ENCODE measurements at regions not wholly inside any gene's neighbourhood (a gene's known extent, or its start where the extent isn't known, plus 50 kb on each side); places are given as distances from the start of the nearest gene placed in this dataset.
"Not testable (repeated sequence)": the region's sequence is repeated elsewhere in the genome, so short reads cannot be mapped to it uniquely, and the experiment has no call there.

GRCh38 chr15:23750179-23750578 is 63.1 kb upstream of the NDN start:
- no peak for DNase-seq (ENCODE audit: low spot score)

GRCh38 chr15:23750776-23751175 is 63.7 kb upstream of the NDN start:
- no peak for DNase-seq (ENCODE audit: low spot score)

GRCh38 chr15:23753248-23753647 is 66.1 kb upstream of the NDN start:
- no peak for DNase-seq (ENCODE audit: low spot score)

- DNase-seq (ENCODE audit: low spot score): no peak
These were observed 71.8 kb upstream of the NDN start for GRCh38 chr15:23758891-23759290.

- no peak for DNase-seq (ENCODE audit: low spot score)
These were observed 72.9 kb upstream of the NDN start for GRCh38 chr15:23760024-23760423.

GRCh38 chr15:23761386-23761785 is 74.3 kb upstream of the NDN start:
- DNase-seq (ENCODE audit: low spot score): no peak

- DNase-seq (ENCODE audit: low spot score): no peak
These were observed 74.9 kb upstream of the NDN start for GRCh38 chr15:23762026-23762425.

GRCh38 chr15:23763021-23763420 is 75.9 kb upstream of the NDN start:
- no peak for DNase-seq (ENCODE audit: low spot score)

GRCh38 chr15:23764306-23764705 is 77.2 kb upstream of the NDN start:
- no peak for DNase-seq (ENCODE audit: low spot score)

GRCh38 chr15:23764716-23765115 is 77.6 kb upstream of the NDN start:
- DNase-seq (ENCODE audit: low spot score): no peak

GRCh38 chr15:23766779-23767178 is 79.7 kb upstream of the NDN start:
- not testable (repeated sequence) for DNase-seq (ENCODE audit: low spot score)

- no peak for DNase-seq (ENCODE audit: low spot score)
These were observed 86.0 kb upstream of the NDN start for GRCh38 chr15:23773093-23773492.

- no peak for DNase-seq (ENCODE audit: low spot score)
These were observed 100.4 kb upstream of the NDN start for GRCh38 chr15:23787346-23788105.

- DNase-seq (ENCODE audit: low spot score): no peak
These were observed 106.1 kb upstream of the NDN start for GRCh38 chr15:23793191-23793680.

GRCh38 chr15:23797747-23798446 is 110.8 kb upstream of the NDN start:
- DNase-seq (ENCODE audit: low spot score): no peak

- no peak for DNase-seq (ENCODE audit: low spot score)
These were observed 114.8 kb upstream of the NDN start for GRCh38 chr15:23801881-23802280.

GRCh38 chr15:23802896-23803435 is 115.9 kb upstream of the NDN start:
- not testable (repeated sequence) for DNase-seq (ENCODE audit: low spot score)

GRCh38 chr15:23806980-23807379 is 119.9 kb upstream of the NDN start:
- no peak for DNase-seq (ENCODE audit: low spot score)

GRCh38 chr15:23823508-23823907 is 136.4 kb upstream of the NDN start:
- DNase-seq (ENCODE audit: low spot score): no peak

- DNase-seq (ENCODE audit: low spot score): no peak
These were observed 141.7 kb upstream of the NDN start for GRCh38 chr15:23828786-23829185.

- no peak for DNase-seq (ENCODE audit: low spot score)
These were observed 148.8 kb upstream of the NDN start for GRCh38 chr15:23835953-23836352.

- no peak for DNase-seq (ENCODE audit: low spot score)
These were observed 152.9 kb upstream of the NDN start for GRCh38 chr15:23839893-23840474.

- no peak for DNase-seq (ENCODE audit: low spot score)
These were observed 159.1 kb upstream of the NDN start for GRCh38 chr15:23846218-23846617.
